ENCODE measurements at regions not wholly inside any gene's neighbourhood (a gene's known extent, or its start where the extent isn't known, plus 50 kb on each side); places are given as distances from the start of the nearest gene placed in this dataset.

- no peak for TF ChIP-seq CTCF (IDR thresholded peaks at IDR 0.05; ENCODE audit: low read depth, low read length)
- DNase-seq (ENCODE audit: low read depth in 2 of 2), result no peak
- no peak overlapping the region for H3K4me3 ChIP-seq (replicated peaks in 1 of 2; ENCODE audit: low read depth in 2 of 2, low read length in 2 of 2)
Measured at GRCh38 chr9:87010626-87011025, 63.3 kb upstream of the GAS1 start.

GRCh38 chr9:87011551-87011950 lies 64.2 kb upstream of the GAS1 start:
- no peak overlapping the region for H3K4me3 ChIP-seq (replicated peaks in 1 of 2; ENCODE audit: low read depth in 2 of 2, low read length in 2 of 2)
- no peak for TF ChIP-seq CTCF (IDR thresholded peaks at IDR 0.05; ENCODE audit: low read depth, low read length)
- no peak for DNase-seq (ENCODE audit: low read depth in 2 of 2)

GRCh38 chr9:87013490-87013889 lies 66.2 kb upstream of the GAS1 start:
- TF ChIP-seq CTCF (IDR thresholded peaks at IDR 0.05; ENCODE audit: low read depth, low read length), result no peak
- DNase-seq (ENCODE audit: low read depth in 2 of 2), result no peak
- H3K4me3 ChIP-seq (replicated peaks in 1 of 2; ENCODE audit: low read depth in 2 of 2, low read length in 2 of 2), result no peak overlapping the region

GRCh38 chr9:87014436-87014835 lies 67.1 kb upstream of the GAS1 start:
- H3K4me3 ChIP-seq (replicated peaks in 1 of 2; ENCODE audit: low read depth in 2 of 2, low read length in 2 of 2), result no peak overlapping the region
- no peak for DNase-seq (ENCODE audit: low read depth in 2 of 2)
- no peak for TF ChIP-seq CTCF (IDR thresholded peaks at IDR 0.05; ENCODE audit: low read depth, low read length)

- no peak for TF ChIP-seq CTCF (IDR thresholded peaks at IDR 0.05; ENCODE audit: low read depth, low read length)
- DNase-seq (ENCODE audit: low read depth in 2 of 2), result no peak
- no peak overlapping the region for H3K4me3 ChIP-seq (replicated peaks in 1 of 2; ENCODE audit: low read depth in 2 of 2, low read length in 2 of 2)
Measured at GRCh38 chr9:87016681-87017080, 69.4 kb upstream of the GAS1 start.

- no peak overlapping the region for H3K4me3 ChIP-seq (replicated peaks in 1 of 2; ENCODE audit: low read depth in 2 of 2, low read length in 2 of 2)
- no peak for DNase-seq (ENCODE audit: low read depth in 2 of 2)
- no peak for TF ChIP-seq CTCF (IDR thresholded peaks at IDR 0.05; ENCODE audit: low read depth, low read length)
Measured at GRCh38 chr9:87020169-87020950, 73.1 kb upstream of the GAS1 start.

GRCh38 chr9:87022178-87022577 lies 74.9 kb upstream of the GAS1 start:
- DNase-seq (ENCODE audit: low read depth in 2 of 2), result no peak
- TF ChIP-seq CTCF (IDR thresholded peaks at IDR 0.05; ENCODE audit: low read depth, low read length), result no peak

More at GRCh38 chr9:87022178-87022577, 74.9 kb upstream of the GAS1 start:
- H3K4me3 ChIP-seq (replicated peaks in 1 of 2; ENCODE audit: low read depth in 2 of 2, low read length in 2 of 2), result no peak overlapping the region
